ENCODE measurements at regions not wholly inside any gene's neighbourhood (a gene's known extent, or its start where the extent isn't known, plus 50 kb on each side); places are given as distances from the start of the nearest gene placed in this dataset.

- intact Hi-C loops (cut with DNase I; ENCODE audit: low total_unique reads), result no loop called here
- no peak for DNase-seq
- H3K27me3 ChIP-seq (replicated peaks in 1 of 7), result no peaks in the 10 kb centered on the region
- H3K4me3 ChIP-seq, result no peak overlapping the region
- TF ChIP-seq POLR2AphosphoS5 (IDR thresholded peaks at IDR 0.05), result no peak
- TF ChIP-seq POLR2A (IDR thresholded peaks at IDR 0.05), result no peak
- TF ChIP-seq, protein P1, sequence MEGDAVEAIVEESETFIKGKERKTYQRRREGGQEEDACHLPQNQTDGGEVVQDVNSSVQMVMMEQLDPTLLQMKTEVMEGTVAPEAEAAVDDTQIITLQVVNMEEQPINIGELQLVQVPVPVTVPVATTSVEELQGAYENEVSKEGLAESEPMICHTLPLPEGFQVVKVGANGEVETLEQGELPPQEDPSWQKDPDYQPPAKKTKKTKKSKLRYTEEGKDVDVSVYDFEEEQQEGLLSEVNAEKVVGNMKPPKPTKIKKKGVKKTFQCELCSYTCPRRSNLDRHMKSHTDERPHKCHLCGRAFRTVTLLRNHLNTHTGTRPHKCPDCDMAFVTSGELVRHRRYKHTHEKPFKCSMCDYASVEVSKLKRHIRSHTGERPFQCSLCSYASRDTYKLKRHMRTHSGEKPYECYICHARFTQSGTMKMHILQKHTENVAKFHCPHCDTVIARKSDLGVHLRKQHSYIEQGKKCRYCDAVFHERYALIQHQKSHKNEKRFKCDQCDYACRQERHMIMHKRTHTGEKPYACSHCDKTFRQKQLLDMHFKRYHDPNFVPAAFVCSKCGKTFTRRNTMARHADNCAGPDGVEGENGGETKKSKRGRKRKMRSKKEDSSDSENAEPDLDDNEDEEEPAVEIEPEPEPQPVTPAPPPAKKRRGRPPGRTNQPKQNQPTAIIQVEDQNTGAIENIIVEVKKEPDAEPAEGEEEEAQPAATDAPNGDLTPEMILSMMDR (IDR thresholded peaks at IDR 0.05 in 8 of 11, conservative IDR thresholded peaks at IDR 0.05 in 3 of 11), result no peak
- no peaks in the 10 kb centered on the region for H3K36me3 ChIP-seq
- H3K9me3 ChIP-seq, result peaks cover 0 to 11% (median 0%) of the 10 kb centered on the region in 8 donors
- no peaks in the 10 kb centered on the region for H3K4me1 ChIP-seq
- H3K27ac ChIP-seq, result no peak overlapping the region
These were observed 236.6 kb upstream of the MMADHC start for GRCh38 chr2:149824136-149824535.

DNA sequence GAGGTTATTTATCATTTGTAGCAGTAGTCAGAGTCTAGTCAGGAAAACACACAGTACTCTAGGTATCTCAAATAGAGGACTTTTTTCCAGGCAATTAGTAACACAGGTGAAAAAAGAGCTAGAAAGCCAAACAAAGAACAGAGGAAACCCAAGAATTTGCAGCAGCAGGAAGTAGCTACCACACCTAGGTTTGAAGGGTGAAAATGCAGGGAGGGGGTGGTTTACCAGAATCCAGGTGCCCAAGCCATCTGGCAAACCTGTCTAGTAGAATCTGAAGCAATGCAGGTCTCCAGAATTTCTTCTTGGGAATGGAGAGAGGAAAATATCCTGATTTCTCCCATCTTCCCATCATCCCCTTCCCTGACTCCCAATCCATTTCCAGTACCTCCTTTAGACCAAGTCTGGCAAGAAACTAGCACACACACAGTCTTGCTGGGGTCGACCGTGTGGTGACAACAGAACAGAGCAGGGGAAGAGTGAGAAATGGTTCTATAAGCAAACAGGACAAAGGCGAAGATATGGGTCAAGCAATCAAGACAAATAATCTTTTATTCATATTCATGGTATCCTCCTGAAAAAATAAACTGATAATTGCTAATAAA, 231.9 kb upstream of the MMADHC start:
- no peak for DNase-seq
- 61 to 69% (median 65%) methylated on average over 3 of the region's 3 CpGs for WGBS, 5 donors
- Histone ChIP-seq H3K36me3 (no peaks in the 10 kb centered on the region), H3K27ac (no peak overlapping the region), H3K9me3 (peaks cover 0 to 11% (median 0%) of the 10 kb centered on the region in 8 donors), H3K4me3 (no peak overlapping the region), H3K4me1 (no peaks in the 10 kb centered on the region), H3K27me3 (replicated peaks in 1 of 7) (no peaks in the 10 kb centered on the region)
- intact Hi-C loops (cut with DNase I; ENCODE audit: low total_unique reads), result no loop called here
- TF ChIP-seq POLR2A (IDR thresholded peaks at IDR 0.05) (no peak), POLR2AphosphoS5 (IDR thresholded peaks at IDR 0.05) (no peak)
- TF ChIP-seq, protein P1 (IDR thresholded peaks at IDR 0.05 in 8 of 11, conservative IDR thresholded peaks at IDR 0.05 in 3 of 11), result no peak

- H3K4me3 ChIP-seq, result no peak overlapping the region
- H3K27me3 ChIP-seq (replicated peaks in 1 of 7), result no peaks in the 10 kb centered on the region
- no peaks in the 10 kb centered on the region for H3K9me3 ChIP-seq
- DNase-seq, result no peak
- H3K36me3 ChIP-seq, result no peaks in the 10 kb centered on the region
- no peak overlapping the region for H3K27ac ChIP-seq
- 77 to 87% (median 81%) methylated on average over 1 of the region's 1 CpG for WGBS, 5 donors
- H3K4me1 ChIP-seq, result no peaks in the 10 kb centered on the region
- TF ChIP-seq, protein P1 (IDR thresholded peaks at IDR 0.05 in 8 of 11, conservative IDR thresholded peaks at IDR 0.05 in 3 of 11), result no peak
- no peak for TF ChIP-seq POLR2A (IDR thresholded peaks at IDR 0.05)
- TF ChIP-seq POLR2AphosphoS5 (IDR thresholded peaks at IDR 0.05), result no peak
- intact Hi-C loops (cut with DNase I; ENCODE audit: low total_unique reads), result no loop called here
These were observed 229.4 kb upstream of the MMADHC start for GRCh38 chr2:149816756-149817551.

- WGBS, 5 donors, result 80 to 97% (median 83%) methylated on average over 1 of the region's 1 CpG
- H3K4me3 ChIP-seq, result no peak overlapping the region
- H3K36me3 ChIP-seq, result no peaks in the 10 kb centered on the region
- peaks cover 0 to 2% (median 0%) of the 10 kb centered on the region in 8 donors for H3K9me3 ChIP-seq
- H3K4me1 ChIP-seq, result no peaks in the 10 kb centered on the region
- intact Hi-C loops (cut with DNase I; ENCODE audit: low total_unique reads), result no loop called here
- H3K27ac ChIP-seq, result no peak overlapping the region
- no peaks in the 10 kb centered on the region for H3K27me3 ChIP-seq (replicated peaks in 1 of 7)
- TF ChIP-seq POLR2A (IDR thresholded peaks at IDR 0.05) (no peak), POLR2AphosphoS5 (IDR thresholded peaks at IDR 0.05) (no peak)
- TF ChIP-seq, protein P1 (IDR thresholded peaks at IDR 0.05 in 8 of 11, conservative IDR thresholded peaks at IDR 0.05 in 3 of 11), result no peak
- DNase-seq, result no peak
These were observed 228.4 kb upstream of the MMADHC start for GRCh38 chr2:149815941-149816340.

Measured in spleen (tissue), 11 donors.